Neural cell (in vitro differentiated cells): ENCODE measurements at regions not wholly inside any gene's neighbourhood (a gene's known extent, or its start where the extent isn't known, plus 50 kb on each side); places are given as distances from the start of the nearest gene placed in this dataset.

ENCODE experiments used
- H2AFZ ChIP-seq: fragments of 200-600, 300-800 bp; sonication (generic), shearing (Covaris generic); 2 replicates; pipeline ENCODE4 v1.6.0; 2014; ENCODE audit warnings: low read depth, mild to moderate bottlenecking, antibody characterized with exemption, low read length, moderate library complexity
- H3F3A ChIP-seq: fragments of 200-600 bp; shearing (Covaris generic); 2 replicates; pipeline ENCODE4 v1.6.1; 2016; ENCODE audit warnings: mild to moderate bottlenecking, moderate library complexity, mixed read lengths, antibody characterized with exemption, low read length; ENCODE audit not compliant: insufficient read depth, poor library complexity, severe bottlenecking
- H3K27ac ChIP-seq: fragments of 200-600, 300-800 bp; sonication (generic), shearing (Covaris generic); 2 replicates; pipeline ENCODE4 v1.5.1; 2014; ENCODE audit warnings: mild to moderate bottlenecking, low read length, moderate library complexity
- H3K27me3 ChIP-seq: fragments of 300-800, 200-600 bp; sonication (generic), shearing (Covaris generic); 2 replicates; pipeline ENCODE4 v1.6.0; 2014; ENCODE audit warnings: mild to moderate bottlenecking, low read depth, low read length, moderate library complexity; ENCODE audit not compliant: insufficient read depth
- H3K36me3 ChIP-seq: fragments of 300-800, 200-600 bp; sonication (generic), shearing (Covaris generic); 2 replicates; pipeline ENCODE4 v1.5.1; 2014; ENCODE audit warnings: mild to moderate bottlenecking, antibody characterized with exemption, low read length, moderate library complexity; ENCODE audit not compliant: insufficient read depth
- H3K4me2 ChIP-seq: fragments of 300-800, 200-600 bp; sonication (generic), shearing (Covaris generic); 2 replicates; pipeline ENCODE4 v1.6.0; 2014; ENCODE audit warnings: mild to moderate bottlenecking, low read length
- H3K4me3 ChIP-seq: fragments of 300-800, 200-600 bp; sonication (generic), shearing (Covaris generic); 2 replicates; pipeline ENCODE4 v1.5.1; 2014; ENCODE audit warnings: mild to moderate bottlenecking, low read length, moderate library complexity
- H3K79me2 ChIP-seq: fragments of 200-600 bp; shearing (Covaris generic); replicated peaks from 2 replicates; pipeline ENCODE4 v1.6.0; 2014; ENCODE audit warnings: mild to moderate bottlenecking, low read length, moderate library complexity; ENCODE audit not compliant: insufficient read depth
- H3K9ac ChIP-seq: fragments of 300-800, 200-600 bp; sonication (generic), shearing (Covaris generic); 2 replicates; pipeline ENCODE4 v1.6.1; 2016; ENCODE audit warnings: mild to moderate bottlenecking, low read length, mixed read lengths
- H3K9me2 ChIP-seq: fragments of 200-600 bp; shearing (Covaris generic); 2 replicates; pipeline ENCODE4 v1.6.1; 2016; ENCODE audit warnings: mild to moderate bottlenecking, low read length, mixed read lengths; ENCODE audit not compliant: insufficient read depth
- H3K9me3 ChIP-seq: fragments of 200-600, 300-800 bp; sonication (generic), shearing (Covaris generic); 2 replicates; pipeline ENCODE4 v1.6.1; 2016; ENCODE audit warnings: mild to moderate bottlenecking, mixed run types, low read length, moderate library complexity, mixed read lengths
- H4K20me1 ChIP-seq: fragments of 200-600 bp; shearing (Covaris generic); 2 replicates; pipeline ENCODE4 v1.6.1; 2016; ENCODE audit warnings: mild to moderate bottlenecking, mixed run types; ENCODE audit not compliant: insufficient read depth
- CTCF ChIP-seq: fragments of 450-650 bp; IDR thresholded peaks from 2 replicates; pipeline ENCODE4 v1.5.1; 2014; ENCODE audit warnings: antibody characterized with exemption, mild to moderate bottlenecking, moderate library complexity; ENCODE audit not compliant: poor library complexity, severe bottlenecking
- EP300 ChIP-seq: fragments of 450-650 bp; conservative IDR thresholded peaks from 2 replicates; pipeline ENCODE4 v1.6.1; 2014; ENCODE audit warnings: antibody characterized with exemption, mild to moderate bottlenecking, moderate library complexity; ENCODE audit not compliant: poor library complexity, severe bottlenecking
- EZH2 ChIP-seq: fragments of 200-600, 300-800 bp; shearing (Covaris generic), sonication (generic); IDR thresholded peaks from 2 replicates; pipeline ENCODE4 v1.6.1; 2014; ENCODE audit warnings: antibody characterized with exemption, low read length, borderline replicate concordance, mild to moderate bottlenecking; ENCODE audit not compliant: insufficient read depth, poor library complexity, severe bottlenecking
- MXI1 ChIP-seq: fragments of 450-650 bp; conservative IDR thresholded peaks from 2 replicates; pipeline ENCODE4 v1.6.1; 2014; ENCODE audit warnings: antibody characterized with exemption, mild to moderate bottlenecking; ENCODE audit not compliant: poor library complexity, severe bottlenecking
- POLR2AphosphoS5 ChIP-seq: IDR thresholded peaks from 2 replicates; pipeline ENCODE4 v1.6.1; 2012
- RAD21 ChIP-seq: fragments of 450-650 bp; conservative IDR thresholded peaks from 2 replicates; pipeline ENCODE4 v1.6.1; 2014; ENCODE audit warnings: antibody characterized with exemption, mild to moderate bottlenecking, moderate library complexity
- REST ChIP-seq: IDR thresholded peaks from 2 replicates; pipeline ENCODE4 v1.6.1; 2012; ENCODE audit warnings: borderline replicate concordance
- SMC3 ChIP-seq: fragments of 450-650 bp; conservative IDR thresholded peaks from 2 replicates; pipeline ENCODE4 v1.6.1; 2014; ENCODE audit warnings: antibody characterized with exemption, mild to moderate bottlenecking, moderate library complexity; ENCODE audit not compliant: poor library complexity
- TAF1 ChIP-seq: IDR thresholded peaks from 2 replicates; pipeline ENCODE4 v1.6.1; 2012; ENCODE audit warnings: low read depth

GRCh38 chr15:27627623-27628022 lies 471.5 kb downstream of the OCA2 start:
- no peaks in the 10 kb centered on the region for H3K27me3 ChIP-seq
- no peaks in the 10 kb centered on the region for H3K9me3 ChIP-seq
- TF ChIP-seq RAD21 (no peak), CTCF (no peak), POLR2AphosphoS5 (no peak), MXI1 (no peak), REST (no peak), EZH2 (no peak), SMC3 (no peak), EP300 (no peak), TAF1 (no peak)
- H3K4me2 ChIP-seq: no peak overlapping the region
- H2AFZ ChIP-seq: no peak overlapping the region
- no peak overlapping the region for H3K27ac ChIP-seq
- no peaks in the 10 kb centered on the region for H3K79me2 ChIP-seq
- H3K4me3 ChIP-seq: no peak overlapping the region
- no peak overlapping the region for H3K9ac ChIP-seq
- no peaks in the 10 kb centered on the region for H4K20me1 ChIP-seq
- H3K9me2 ChIP-seq: no peaks in the 10 kb centered on the region
- no peaks in the 10 kb centered on the region for H3K36me3 ChIP-seq
- H3F3A ChIP-seq: no peaks in the 10 kb centered on the region

GRCh38 chr15:27623560-27624305 lies 475.4 kb downstream of the OCA2 start:
- no peaks in the 10 kb centered on the region for H4K20me1 ChIP-seq
- H3K9me3 ChIP-seq: no peaks in the 10 kb centered on the region
- no peak overlapping the region for H3K27ac ChIP-seq
- H3K79me2 ChIP-seq: no peaks in the 10 kb centered on the region
- TF ChIP-seq SMC3 (no peak), MXI1 (no peak), RAD21 (no peak), TAF1 (no peak), POLR2AphosphoS5 (no peak), REST (no peak), CTCF (no peak), EP300 (no peak), EZH2 (no peak)
- H3K9ac ChIP-seq: no peak overlapping the region
- H3K4me2 ChIP-seq: no peak overlapping the region
- no peaks in the 10 kb centered on the region for H3K36me3 ChIP-seq
- H3F3A ChIP-seq: no peaks in the 10 kb centered on the region
- H2AFZ ChIP-seq: no peak overlapping the region
- no peaks in the 10 kb centered on the region for H3K9me2 ChIP-seq
- no peak overlapping the region for H3K4me3 ChIP-seq
- no peaks in the 10 kb centered on the region for H3K27me3 ChIP-seq
